ENCODE measurements at regions not wholly inside any gene's neighbourhood (a gene's known extent, or its start where the extent isn't known, plus 50 kb on each side); places are given as distances from the start of the nearest gene placed in this dataset.
"Not testable (repeated sequence)": the region's sequence is repeated elsewhere in the genome, so short reads cannot be mapped to it uniquely, and the experiment has no call there.

- TF ChIP-seq CTCF (IDR thresholded peaks at IDR 0.05; ENCODE audit: borderline replicate concordance, extremely low read depth, low read length, poor library complexity, severe bottlenecking); EZH2 (IDR thresholded peaks at IDR 0.05; ENCODE audit: borderline replicate concordance, low read depth, low read length, severe bottlenecking): not testable (repeated sequence)
These were observed 313.3 kb downstream of the BCL2L11 start for GRCh38 chr2:111433892-111434607.
